NCI-H82 (cell line): ENCODE measurements at regions not wholly inside any gene's neighbourhood (a gene's known extent, or its start where the extent isn't known, plus 50 kb on each side); places are given as distances from the start of the nearest gene placed in this dataset.

ENCODE experiments used
- DNase-seq: peaks from one replicate; lab custom pipeline; 2025; lab: John Stamatoyannopoulos, UW

DNA sequence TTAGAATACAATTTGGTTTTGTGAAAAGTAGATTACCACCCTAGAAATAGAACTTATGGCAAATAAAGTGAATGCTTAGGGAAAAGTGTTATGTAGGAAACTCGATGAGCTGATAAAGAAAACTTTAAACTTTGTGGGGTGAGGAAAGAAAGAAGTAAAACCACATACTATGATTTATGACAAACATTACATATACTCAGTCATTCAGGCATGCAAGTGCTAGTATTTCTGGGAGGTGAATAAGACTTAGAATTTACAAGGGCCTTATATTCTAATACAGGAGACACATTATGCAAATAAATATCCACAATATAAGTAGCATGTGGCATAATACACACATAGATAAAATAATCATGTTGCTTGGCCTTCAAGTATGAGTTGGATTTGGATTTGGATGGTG is 618.1 kb downstream of the XIRP2 start:
- DNase-seq: no peak

- DNase-seq: no peak
These were observed 616.4 kb downstream of the XIRP2 start for GRCh38 chr2:167504695-167505094.

DNA sequence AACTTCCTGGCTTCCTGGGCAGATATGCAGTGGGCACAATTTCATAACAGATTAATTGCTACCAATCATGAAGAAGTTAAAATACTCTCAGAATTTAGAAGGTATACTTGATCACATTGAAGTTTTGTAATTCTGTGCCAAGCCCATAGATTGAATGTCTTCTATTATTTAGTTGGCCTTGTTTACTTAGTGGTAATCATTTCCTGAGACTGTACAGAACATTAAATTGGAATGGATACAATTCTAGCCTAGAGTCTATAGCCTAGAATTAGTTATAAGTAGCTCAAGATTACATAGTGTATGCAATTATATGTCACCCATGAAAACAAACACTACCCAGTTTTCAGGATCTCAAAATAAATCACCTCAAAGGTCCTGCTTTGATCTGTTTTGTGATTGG is 615.8 kb downstream of the XIRP2 start:
- DNase-seq: no peak

DNA sequence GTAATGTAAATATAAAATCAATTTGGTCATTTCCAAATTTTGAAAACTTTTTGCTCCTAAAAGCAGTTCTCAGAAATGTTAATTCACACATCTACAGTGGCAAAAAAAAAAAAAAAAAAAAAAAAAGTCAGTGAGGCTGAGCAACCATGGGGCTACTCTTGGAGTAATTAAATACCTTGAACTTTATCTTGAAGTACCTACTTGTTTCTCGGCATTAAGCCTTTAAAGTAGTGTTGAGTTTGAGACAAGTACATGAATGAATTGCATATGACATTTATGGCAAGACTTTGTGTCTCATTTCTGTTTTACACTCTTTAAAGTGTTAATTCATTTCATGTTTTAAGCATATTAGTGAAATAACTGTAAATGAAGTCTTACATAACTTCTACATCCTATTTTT is 613.3 kb downstream of the XIRP2 start:
- DNase-seq: no peak

- DNase-seq: no peak
These were observed 605.6 kb downstream of the XIRP2 start for GRCh38 chr2:167493862-167494261.

- DNase-seq: no peak
These were observed 604.2 kb downstream of the XIRP2 start for GRCh38 chr2:167492486-167492885.

GRCh38 chr2:167491788-167492187 is 603.5 kb downstream of the XIRP2 start:
- DNase-seq: no peak

- no peak for DNase-seq
These were observed 602.2 kb downstream of the XIRP2 start for GRCh38 chr2:167490455-167490854.

DNA sequence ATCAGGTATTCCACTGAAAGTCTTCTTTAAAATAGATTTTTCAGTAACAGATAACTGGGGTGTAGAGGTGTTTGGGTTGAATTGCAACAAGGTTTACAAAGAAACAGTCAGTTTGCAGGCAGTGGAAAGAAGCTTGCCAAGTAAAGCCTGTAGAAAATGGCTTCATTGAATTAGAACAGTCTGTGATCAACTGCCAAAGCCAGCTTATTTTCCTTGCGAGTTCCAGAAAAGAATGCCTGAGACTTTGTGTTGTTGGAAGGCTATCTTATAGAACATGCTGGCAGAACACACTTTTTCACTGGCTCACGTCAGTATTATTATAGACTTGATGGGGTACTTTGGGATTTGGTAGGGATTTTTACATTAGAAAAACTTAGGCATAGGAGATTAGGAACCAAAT is 601.0 kb downstream of the XIRP2 start:
- DNase-seq: peak; percentile 53

DNA sequence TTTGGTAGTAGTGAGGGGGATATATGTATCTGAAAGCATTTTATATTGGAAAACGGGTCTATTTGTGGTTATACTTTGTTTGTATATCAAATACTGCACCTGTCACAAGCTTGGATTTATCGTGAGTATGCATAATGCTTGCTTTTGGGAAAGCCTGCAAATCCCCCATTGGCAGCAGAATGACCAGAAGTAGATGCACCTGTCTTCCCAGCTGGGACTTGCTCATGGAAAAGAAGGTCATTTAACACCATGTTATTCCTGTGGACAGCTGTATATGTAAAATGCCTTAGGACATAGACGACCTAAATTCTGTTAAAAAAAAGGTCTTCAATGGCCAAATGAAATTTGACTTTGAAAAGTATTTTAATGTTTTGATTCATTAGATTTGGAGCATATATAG is 599.4 kb downstream of the XIRP2 start:
- peak; percentile 36 for DNase-seq

GRCh38 chr2:167484875-167485274 is 596.6 kb downstream of the XIRP2 start:
- DNase-seq: no peak

- no peak for DNase-seq
These were observed 592.7 kb downstream of the XIRP2 start for GRCh38 chr2:167480986-167481309.

- DNase-seq: peak; percentile 77
These were observed 592.1 kb downstream of the XIRP2 start for GRCh38 chr2:167480232-167480985.

DNA sequence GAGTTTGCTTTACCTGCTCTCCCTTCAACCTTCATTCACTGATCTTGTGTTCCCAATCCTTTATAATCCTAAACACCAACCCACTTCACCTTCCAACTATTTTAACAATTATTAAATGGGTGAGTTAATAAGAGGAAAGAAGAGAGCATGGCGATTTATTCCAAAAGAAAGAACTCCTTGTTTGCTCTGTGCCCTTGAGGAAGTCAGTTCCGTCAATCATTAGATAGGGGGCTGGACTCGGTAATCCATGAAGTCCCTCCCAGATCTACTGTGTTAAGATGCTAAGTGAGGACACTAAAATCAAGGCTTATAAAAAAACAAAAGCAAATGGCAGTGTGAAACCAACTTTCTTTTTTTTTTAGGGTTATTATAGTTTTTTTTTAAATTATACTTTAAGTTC is 589.9 kb downstream of the XIRP2 start:
- DNase-seq: no peak

DNA sequence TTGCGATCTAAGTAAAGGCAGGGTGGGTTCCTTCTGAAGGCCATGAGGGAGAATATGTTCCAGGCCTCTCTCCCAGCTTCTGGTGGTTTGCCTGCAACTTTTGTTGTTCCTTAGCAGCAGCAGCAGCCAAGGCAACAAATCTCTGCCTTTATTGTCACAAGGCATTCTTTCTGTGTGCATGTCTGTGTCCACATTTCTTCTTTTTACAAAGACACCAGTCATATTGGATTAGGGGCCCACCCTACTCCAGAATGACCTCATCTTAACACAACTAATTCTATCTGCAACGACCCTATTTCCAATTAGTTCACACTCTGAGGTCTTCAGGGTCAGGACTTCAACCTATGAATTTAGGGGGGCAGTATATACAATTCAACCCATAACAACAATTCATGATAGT is 587.5 kb downstream of the XIRP2 start:
- no peak for DNase-seq

GRCh38 chr2:167471734-167472133 is 583.5 kb downstream of the XIRP2 start:
- no peak for DNase-seq

GRCh38 chr2:167471332-167471731 is 583.1 kb downstream of the XIRP2 start:
- DNase-seq: no peak

DNA sequence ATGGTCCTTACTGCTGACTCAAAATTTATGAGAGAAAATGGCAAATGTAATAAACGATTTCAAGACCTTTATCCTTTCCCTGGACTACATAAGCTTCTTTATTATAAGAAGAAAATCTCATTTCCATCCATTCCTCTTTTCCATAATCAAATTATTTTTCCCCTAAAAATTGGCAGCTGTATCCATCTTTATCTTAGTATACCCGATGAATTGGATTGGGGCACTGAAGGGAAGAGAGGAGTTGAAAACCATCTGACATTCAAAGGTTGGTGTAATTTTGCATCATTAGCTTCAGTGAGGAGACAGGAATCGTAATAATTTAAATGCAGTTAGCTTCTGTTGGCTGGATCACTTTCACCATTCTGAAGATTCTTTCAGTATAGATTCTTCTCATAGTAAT is 574.1 kb downstream of the XIRP2 start:
- DNase-seq: peak; percentile 44

DNA sequence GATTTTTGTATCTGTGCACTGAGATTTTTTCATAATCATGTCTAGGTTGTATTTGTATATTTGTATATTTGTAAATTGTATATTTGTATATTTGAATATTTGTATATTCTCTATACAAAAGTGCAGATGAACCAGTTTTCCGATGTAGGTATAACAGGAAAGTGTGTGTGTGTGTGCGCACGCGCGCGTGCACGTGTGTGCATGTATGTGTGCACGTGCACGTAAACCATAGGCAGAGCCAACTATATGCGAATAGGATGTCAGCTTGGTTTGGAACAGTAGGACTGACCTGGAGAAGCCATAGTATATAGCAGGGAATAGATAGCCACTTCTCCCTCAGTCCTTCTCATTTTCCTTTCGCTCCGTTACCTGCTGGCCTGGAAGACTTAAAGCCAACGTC is 565.8 kb downstream of the XIRP2 start:
- no peak for DNase-seq

GRCh38 chr2:167451496-167452289 is 563.4 kb downstream of the XIRP2 start:
- no peak for DNase-seq

GRCh38 chr2:167450364-167450763 is 562.1 kb downstream of the XIRP2 start:
- DNase-seq: no peak

GRCh38 chr2:167440382-167440781 is 552.1 kb downstream of the XIRP2 start:
- DNase-seq: no peak

DNA sequence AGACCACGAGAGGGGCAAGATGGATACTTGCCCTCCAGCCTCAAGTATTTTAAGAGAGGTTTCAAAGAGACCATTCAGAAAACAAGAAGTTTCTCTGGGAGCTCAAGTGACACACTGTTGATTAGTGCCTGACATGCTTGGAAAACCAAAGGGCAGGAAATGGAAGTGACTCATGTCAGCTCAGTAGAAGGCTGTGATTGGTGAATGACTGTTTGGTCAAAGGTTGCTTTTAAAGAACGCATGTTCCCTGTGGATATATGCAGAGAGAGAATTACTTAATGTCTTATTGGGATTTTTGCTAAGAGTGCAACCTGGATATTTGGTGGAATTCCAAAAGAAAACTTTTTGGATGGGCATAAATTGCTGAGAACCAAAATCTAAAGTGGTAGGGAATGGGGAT is 549.9 kb downstream of the XIRP2 start:
- no peak for DNase-seq

DNA sequence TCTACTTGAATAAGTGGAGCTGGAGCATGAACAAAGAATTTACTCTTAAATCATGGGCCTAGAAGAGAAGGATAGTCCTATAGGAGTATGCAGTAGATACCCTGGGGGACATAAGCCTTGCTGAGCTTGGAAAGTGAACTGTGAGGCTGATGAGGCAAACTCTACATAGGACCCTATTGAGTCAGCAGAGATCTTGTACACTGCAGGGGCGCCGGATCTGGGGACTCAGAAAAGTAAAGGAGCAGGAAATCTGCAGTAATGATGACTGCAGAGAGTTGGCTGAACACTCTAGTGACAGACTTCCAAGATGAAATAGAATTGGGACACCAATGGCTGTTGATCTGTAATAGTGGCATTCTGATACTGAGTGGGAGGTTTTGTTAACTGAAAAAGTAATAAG is 543.7 kb downstream of the XIRP2 start:
- no peak for DNase-seq
